Liver (tissue), 3 donors: ENCODE measurements at regions not wholly inside any gene's neighbourhood (a gene's known extent, or its start where the extent isn't known, plus 50 kb on each side); places are given as distances from the start of the nearest gene placed in this dataset.

Experiments used
- ATF3 ChIP-seq: IDR thresholded peaks from 2 replicates; pipeline ENCODE4 v1.6.1; 2016; ENCODE audit warnings: antibody characterized with exemption
- CTCF ChIP-seq: fragments of 150-350 bp; IDR thresholded peaks from 2 replicates; pipeline ENCODE4 v1.5.1; 2017; ENCODE audit warnings: improper control_type of control experiment, low read depth, low read length; ENCODE audit not compliant: missing input control
- FOXA1 ChIP-seq: IDR thresholded peaks from 2 replicates; pipeline ENCODE4 v1.6.1; 2016; ENCODE audit warnings: antibody characterized with exemption
- GABPA ChIP-seq, 2 donors: IDR thresholded peaks in 1 of 2; conservative IDR thresholded peaks in 1 of 2; 2 replicates each; pipeline ENCODE4 v1.6.1; 2016; ENCODE audit warnings: antibody characterized with exemption in 2 of 2, mild to moderate bottlenecking in 1 of 2, moderate library complexity in 1 of 2
- HNF4A ChIP-seq, 2 donors: conservative IDR thresholded peaks; 2 replicates each; pipeline ENCODE4 v1.6.1; 2016; ENCODE audit warnings: antibody characterized with exemption in 2 of 2, mild to moderate bottlenecking in 2 of 2
- JUND ChIP-seq, 2 donors: IDR thresholded peaks; 2 replicates each; pipeline ENCODE4 v1.6.1; 2016; ENCODE audit warnings: antibody characterized with exemption in 2 of 2
- REST ChIP-seq: IDR thresholded peaks from 2 replicates; pipeline ENCODE4 v1.6.1; 2016; ENCODE audit warnings: antibody characterized with exemption, mild to moderate bottlenecking
- RXRA ChIP-seq, 2 donors: IDR thresholded peaks; 2 replicates each; pipeline ENCODE4 v1.6.1; 2017 to 2018; ENCODE audit warnings: antibody characterized with exemption in 2 of 2, mild to moderate bottlenecking in 1 of 2
- SP1 ChIP-seq: IDR thresholded peaks from 2 replicates; pipeline ENCODE4 v1.6.1; 2018; ENCODE audit warnings: antibody characterized with exemption, mild to moderate bottlenecking
- TAF1 ChIP-seq: conservative IDR thresholded peaks from 2 replicates; pipeline ENCODE4 v1.6.1; 2016; ENCODE audit warnings: antibody characterized with exemption, mild to moderate bottlenecking
- ZBTB33 ChIP-seq: IDR thresholded peaks from 2 replicates; pipeline ENCODE4 v1.6.1; 2016; ENCODE audit warnings: antibody characterized with exemption
- TF ChIP-seq, protein P1 (sequence below): IDR thresholded peaks from 2 replicates; pipeline ENCODE4 v1.6.1; 2016; ENCODE audit warnings: antibody characterized with exemption
- donor health status: healthy.
- donor health status: healthy.

- TF ChIP-seq FOXA1 (no peak), TAF1 (no peak), CTCF (no peak), REST (no peak), HNF4A (conservative IDR thresholded peaks at IDR 0.05) (no peak), RXRA (IDR thresholded peaks at IDR 0.05) (no peak), JUND (IDR thresholded peaks at IDR 0.05) (no peak), ZBTB33 (no peak), GABPA (IDR thresholded peaks at IDR 0.05 in 1 of 2, conservative IDR thresholded peaks at IDR 0.05 in 1 of 2) (no peak), SP1 (no peak), ATF3 (no peak)
- TF ChIP-seq, protein P1, sequence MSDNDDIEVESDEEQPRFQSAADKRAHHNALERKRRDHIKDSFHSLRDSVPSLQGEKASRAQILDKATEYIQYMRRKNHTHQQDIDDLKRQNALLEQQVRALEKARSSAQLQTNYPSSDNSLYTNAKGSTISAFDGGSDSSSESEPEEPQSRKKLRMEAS: no peak
Measured at GRCh38 chr18:76679259-76679658, 143.1 kb upstream of the ZNF236 start.
